Muscle of arm (tissue), 1 donor: ENCODE measurements at regions not wholly inside any gene's neighbourhood (a gene's known extent, or its start where the extent isn't known, plus 50 kb on each side); places are given as distances from the start of the nearest gene placed in this dataset.
"Not testable (repeated sequence)": the region's sequence is repeated elsewhere in the genome, so short reads cannot be mapped to it uniquely, and the experiment has no call there.

ENCODE experiments used
- DNase-seq: peaks from one replicate; pipeline ENCODE4 v3.0.0-alpha.2; 2013

DNA sequence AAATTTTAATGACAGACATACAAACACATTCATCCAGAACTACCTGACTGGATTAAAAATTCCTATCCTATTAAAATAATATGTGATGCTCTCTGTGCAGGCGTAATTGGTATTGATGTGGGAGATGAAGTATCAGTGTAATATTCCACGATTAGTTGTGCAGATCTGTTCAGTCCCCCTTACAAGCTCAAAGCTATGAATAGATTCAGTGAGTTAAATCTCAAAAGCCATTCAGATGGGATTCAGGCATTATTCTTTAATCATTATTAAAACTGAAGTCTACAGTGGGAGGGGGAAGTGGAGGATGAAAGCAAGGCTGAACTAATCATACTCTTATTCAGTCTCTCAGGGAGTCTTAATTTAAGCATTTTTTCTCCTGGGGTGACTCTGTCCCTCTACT is 855.8 kb downstream of the EFNA5 start:
- DNase-seq: no peak

DNA sequence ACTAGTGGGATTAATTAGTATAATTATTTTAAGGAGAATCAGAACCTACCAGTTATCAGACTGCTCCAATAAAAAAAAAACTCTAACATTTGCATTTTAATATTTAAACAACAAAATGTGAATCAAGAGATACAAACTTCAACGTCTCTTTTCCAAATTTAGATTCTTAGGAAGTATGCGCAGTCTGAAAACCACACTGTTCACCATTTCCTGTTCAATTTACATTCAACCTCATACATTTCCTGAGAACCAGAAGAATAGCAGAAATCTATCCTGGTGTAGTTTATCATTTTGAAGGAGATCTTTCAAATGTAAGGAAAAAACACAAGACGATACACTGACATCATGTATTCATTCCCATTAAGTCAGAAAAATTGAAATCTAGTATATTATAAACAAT is 869.2 kb downstream of the EFNA5 start:
- DNase-seq: no peak

DNA sequence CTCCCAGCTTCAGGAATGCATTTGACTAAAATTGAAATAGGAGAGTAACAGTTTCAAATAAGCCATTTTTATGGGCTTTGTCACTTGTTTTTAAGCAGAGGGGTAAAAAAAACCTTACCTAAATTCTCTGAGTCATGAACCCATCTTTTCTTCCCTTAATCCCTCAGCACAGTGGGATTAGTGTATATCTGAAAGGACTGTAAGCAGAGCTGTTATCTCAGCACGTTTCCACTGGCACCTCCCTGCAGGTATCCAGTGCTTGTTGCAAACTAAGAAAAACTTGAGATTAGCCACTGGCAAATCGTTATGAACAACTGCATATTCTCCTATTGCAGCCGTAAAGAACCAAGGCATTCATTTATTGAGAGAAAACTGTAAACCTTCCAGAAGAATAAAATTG is 872.7 kb downstream of the EFNA5 start:
- DNase-seq: no peak

GRCh38 chr5:106796081-106796480 is 874.7 kb downstream of the EFNA5 start:
- no peak for DNase-seq

DNA sequence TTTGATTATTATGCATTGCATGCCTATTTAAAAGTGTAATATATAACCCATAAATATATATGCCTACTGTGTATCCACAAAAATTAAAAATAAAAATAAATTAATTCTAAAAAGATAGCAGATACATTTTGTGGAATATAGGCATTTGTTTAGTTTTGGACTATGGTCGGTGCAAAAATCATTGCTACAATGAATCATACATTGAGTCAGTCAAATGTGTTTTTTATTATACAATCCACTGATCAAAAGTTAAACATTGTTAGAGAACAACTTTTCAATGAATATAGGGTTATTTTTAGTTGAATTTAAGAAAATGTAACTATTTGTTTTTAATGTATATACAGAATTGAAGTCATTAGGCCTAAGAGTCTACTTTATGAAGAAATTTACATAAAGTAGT is 885.9 kb downstream of the EFNA5 start:
- no peak for DNase-seq

GRCh38 chr5:106780355-106780754 is 890.4 kb downstream of the EFNA5 start:
- DNase-seq: no peak

DNA sequence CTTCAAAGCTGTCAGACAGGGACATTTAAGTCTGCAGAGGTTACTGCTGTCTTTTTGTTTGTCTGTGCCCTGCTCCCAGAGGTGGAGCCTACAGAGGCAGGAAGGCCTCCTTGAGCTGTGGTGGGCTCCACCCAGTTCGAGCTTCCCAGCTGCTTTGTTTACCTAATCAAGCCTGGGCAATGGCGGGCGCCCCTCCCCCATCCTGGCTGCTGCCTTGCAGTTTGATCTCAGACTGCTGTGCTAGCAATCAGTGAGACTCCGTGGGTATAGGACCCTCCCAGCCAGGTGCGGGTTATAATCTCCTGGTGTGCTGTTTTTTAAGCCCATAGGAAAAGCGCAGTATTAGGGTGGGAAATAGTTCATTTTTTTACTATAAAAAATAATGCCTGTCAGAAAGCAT is 894.2 kb downstream of the EFNA5 start:
- DNase-seq: not testable (repeated sequence)

GRCh38 chr5:106768392-106768791 is 902.3 kb downstream of the EFNA5 start:
- DNase-seq: no peak

DNA sequence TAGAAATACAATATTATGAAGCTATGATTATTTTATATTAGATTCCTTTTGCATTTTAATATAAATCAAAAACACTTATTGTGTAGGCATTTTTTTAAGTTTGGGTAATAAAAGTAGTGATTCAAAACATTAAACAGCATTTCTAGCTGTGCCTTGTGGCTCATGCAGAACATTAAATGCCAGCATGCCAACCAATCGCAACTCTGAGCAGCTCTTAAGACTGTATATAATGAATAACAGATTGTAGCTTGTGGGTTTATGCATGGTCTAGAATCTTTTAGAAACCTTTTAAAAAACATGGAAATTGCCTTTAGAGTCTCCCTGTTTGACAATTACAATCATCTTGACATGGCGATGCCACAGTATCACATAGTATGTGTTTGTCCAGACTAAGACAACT is 903.8 kb downstream of the EFNA5 start:
- DNase-seq: no peak

- DNase-seq: no peak
Measured at GRCh38 chr5:106759581-106759980, 911.2 kb downstream of the EFNA5 start.

DNA sequence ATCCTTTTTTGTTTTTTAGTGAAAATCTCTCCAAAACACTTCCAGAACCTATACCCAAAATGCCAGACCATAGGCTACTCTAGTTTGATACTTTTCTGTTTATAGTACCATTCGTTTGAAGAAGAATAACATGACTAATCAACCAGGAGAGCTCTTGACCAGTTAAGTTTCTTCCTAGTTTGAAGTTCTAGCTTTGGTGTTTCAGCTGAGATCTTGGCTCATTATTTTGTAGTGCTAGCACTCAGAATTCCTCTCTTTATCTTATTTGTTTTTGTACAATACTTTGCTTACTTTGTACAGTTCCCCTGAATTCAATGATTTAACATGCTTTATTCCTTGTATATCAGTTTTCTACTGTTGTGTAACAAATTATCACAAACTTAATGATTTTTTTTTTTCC is 911.6 kb downstream of the EFNA5 start:
- no peak for DNase-seq

- no peak for DNase-seq
Measured at GRCh38 chr5:106757672-106758071, 913.1 kb downstream of the EFNA5 start.

GRCh38 chr5:106755789-106756188 is 914.9 kb downstream of the EFNA5 start:
- no peak for DNase-seq

DNA sequence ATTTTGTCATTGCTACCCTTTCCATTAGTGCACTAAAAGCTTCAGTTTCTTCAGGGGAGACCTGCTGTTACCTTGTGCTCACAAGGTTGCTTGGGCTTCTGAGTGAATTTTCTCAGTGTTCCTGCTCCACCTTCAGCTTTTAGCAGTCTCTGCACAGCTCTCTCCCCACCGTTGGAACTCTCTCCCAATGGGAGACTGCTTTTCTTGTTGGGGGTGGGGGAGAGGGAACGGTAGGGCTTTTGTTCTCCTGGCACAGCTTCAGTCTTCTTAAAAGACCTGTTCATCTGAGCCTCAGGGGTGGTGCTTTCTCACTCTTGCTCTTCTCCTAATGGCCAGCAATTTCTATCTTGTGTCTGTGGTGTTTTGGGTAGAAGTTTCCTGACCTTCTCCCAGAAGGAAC is 915.7 kb downstream of the EFNA5 start:
- DNase-seq: no peak

- no peak for DNase-seq
Measured at GRCh38 chr5:106749826-106750225, 920.9 kb downstream of the EFNA5 start.

- DNase-seq: no peak
Measured at GRCh38 chr5:106739127-106739526, 931.6 kb downstream of the EFNA5 start.

GRCh38 chr5:106737111-106737510 is 933.6 kb downstream of the EFNA5 start:
- DNase-seq: no peak

- no peak for DNase-seq
Measured at GRCh38 chr5:106732624-106733023, 938.1 kb downstream of the EFNA5 start.

DNA sequence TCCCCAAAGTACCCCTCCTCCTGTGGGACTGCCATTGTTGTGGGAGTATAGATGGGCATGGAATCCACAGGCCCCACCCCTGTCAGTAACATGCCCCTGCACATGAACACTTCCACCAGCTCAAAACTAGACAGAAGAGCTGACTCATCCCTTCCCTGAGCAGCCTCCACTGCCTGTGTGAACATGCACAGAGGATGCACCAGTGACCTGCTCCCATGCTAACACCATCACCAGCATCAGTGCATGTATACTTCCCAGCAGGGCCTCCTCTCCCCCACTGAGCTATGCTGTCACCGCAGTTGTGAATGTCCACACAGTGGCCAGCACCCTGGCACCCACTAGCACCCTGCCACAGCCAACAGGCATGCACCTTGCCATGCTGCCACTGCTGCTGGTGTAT is 939.8 kb downstream of the EFNA5 start:
- no peak for DNase-seq

DNA sequence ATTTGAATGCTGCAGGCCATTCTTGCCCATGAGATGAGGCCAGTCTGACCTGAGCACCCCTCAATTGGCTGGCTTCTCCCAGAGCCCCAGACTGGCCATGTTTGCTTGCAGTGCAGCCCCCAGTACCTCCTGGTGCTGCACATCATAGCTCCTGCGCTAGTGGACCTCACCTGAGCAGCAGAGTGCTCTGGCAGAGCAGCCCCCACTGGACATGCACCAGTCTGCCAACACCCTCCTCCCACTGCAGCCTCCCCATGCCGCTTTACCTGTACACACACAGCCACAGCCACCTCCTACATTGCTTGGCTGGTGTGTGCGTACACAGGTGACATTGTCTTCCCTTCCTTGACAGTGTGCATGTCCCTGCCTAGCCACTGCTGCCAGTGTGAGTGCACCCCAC is 940.2 kb downstream of the EFNA5 start:
- no peak for DNase-seq

DNA sequence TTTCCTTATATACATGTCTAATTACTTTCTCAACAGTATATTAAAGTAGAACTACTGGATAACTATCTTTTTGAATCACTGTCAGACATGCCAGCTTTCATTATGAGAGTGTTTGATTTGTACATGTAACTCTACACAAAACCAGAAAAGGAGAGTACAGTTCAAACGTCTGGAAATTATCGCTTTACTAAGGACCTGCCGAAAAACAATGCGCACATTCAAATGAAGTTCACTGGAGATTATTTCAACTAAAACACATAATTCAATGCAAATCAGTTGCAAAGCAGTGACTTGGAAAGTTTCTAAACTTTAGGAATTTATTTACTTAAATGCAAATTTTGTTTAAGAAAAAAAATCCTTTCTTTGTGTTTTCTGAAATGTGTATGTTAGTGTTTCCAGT is 942.5 kb downstream of the EFNA5 start:
- no peak for DNase-seq

DNA sequence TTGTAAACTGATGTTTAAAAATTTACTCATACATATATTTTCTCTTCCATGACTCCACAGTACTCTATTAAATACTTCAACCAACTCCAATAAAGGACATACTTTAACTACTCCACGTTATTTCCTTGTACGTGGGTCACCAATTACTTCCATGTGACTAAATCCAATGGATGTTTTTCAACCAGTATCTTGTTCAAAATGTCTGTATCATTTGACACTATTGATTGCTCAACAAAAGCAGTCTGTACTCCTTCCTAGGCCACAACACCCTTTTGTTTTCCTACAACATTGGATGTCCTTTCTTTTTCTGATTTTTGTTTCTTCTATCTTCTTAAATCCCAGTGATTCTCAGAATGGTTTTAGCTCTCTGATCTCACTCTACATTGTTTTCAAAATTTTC is 943.7 kb downstream of the EFNA5 start:
- DNase-seq: no peak

DNA sequence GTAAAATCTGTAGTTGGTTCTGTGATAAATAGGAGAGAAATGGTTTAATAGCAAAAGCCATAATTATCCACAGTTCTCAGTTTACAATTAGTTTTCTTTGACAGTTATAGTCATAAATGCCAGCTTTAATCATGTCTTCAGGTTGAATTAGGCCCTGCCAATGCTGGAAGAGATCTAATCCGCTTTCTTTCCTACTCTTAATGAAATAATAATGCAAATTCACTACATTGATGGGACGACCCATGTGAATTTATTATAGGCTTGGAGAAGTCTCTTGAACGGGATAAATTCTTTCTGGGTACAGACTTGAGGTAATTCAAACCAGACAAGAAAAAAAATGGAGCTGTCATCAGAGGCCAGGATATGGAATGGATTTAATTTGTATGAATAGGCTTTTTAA is 950.4 kb downstream of the EFNA5 start:
- DNase-seq: no peak

- no peak for DNase-seq
Measured at GRCh38 chr5:106699796-106700195, 970.9 kb downstream of the EFNA5 start.

DNA sequence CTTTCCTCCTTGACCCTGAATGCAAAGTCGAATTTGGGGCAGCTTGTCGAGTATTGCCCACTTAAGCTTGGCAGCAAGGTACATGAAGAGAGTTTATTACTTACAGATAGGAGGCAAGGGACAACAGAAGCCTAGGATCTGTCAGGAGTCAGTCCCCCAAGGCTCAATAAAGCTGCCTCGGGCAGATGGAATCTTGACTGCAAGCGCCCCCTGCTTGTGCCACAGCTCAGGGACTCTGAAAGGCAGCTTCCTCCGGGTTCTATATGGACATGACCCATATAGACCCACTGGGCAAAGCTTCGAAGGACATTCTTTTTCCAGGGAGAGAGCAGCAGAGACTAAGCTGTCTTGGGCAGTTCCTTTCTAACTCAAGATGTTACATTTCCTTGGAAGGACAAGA is 971.5 kb downstream of the EFNA5 start:
- no peak for DNase-seq
